ENCODE measurements at regions not wholly inside any gene's neighbourhood (a gene's known extent, or its start where the extent isn't known, plus 50 kb on each side); places are given as distances from the start of the nearest gene placed in this dataset.

- H3K9me3 ChIP-seq: no peaks in the 10 kb centered on the region
- DNase-seq (no peak), ATAC-seq (no peak)
- H3K4me3 ChIP-seq: no peak overlapping the region
- no peaks in the 10 kb centered on the region for H3K27me3 ChIP-seq
- no peak overlapping the region for H3K27ac ChIP-seq
- no peak for TF ChIP-seq CTCF (IDR thresholded peaks at IDR 0.05)
- no peaks in the 10 kb centered on the region for H3K36me3 ChIP-seq
- H3K4me1 ChIP-seq: no peaks in the 10 kb centered on the region
- intact Hi-C loops (cut with DNase I): no loop called here
Observed at GRCh38 chr19:23512151-23512925, 117.1 kb upstream of the ZNF91 start.

- Histone ChIP-seq H3K27me3 (no peaks in the 10 kb centered on the region), H3K4me3 (no peak overlapping the region), H3K9me3 (no peaks in the 10 kb centered on the region), H3K36me3 (no peaks in the 10 kb centered on the region), H3K4me1 (no peaks in the 10 kb centered on the region), H3K27ac (no peak overlapping the region)
- TF ChIP-seq CTCF (IDR thresholded peaks at IDR 0.05): no peak
- ATAC-seq: no peak
- DNase-seq: no peak
- intact Hi-C loops (cut with DNase I): no loop called here
Observed at GRCh38 chr19:23509686-23510450, 114.6 kb upstream of the ZNF91 start.

- Histone ChIP-seq H3K27ac (no peak overlapping the region), H3K4me1 (no peaks in the 10 kb centered on the region), H3K9me3 (no peaks in the 10 kb centered on the region), H3K36me3 (no peaks in the 10 kb centered on the region), H3K27me3 (no peaks in the 10 kb centered on the region), H3K4me3 (no peak overlapping the region)
- intact Hi-C loops (cut with DNase I): no loop called here
- no peak for ATAC-seq
- DNase-seq: no peak
- TF ChIP-seq CTCF (IDR thresholded peaks at IDR 0.05): no peak
Observed at GRCh38 chr19:23507446-23507845, 112.2 kb upstream of the ZNF91 start.

GRCh38 chr19:23505738-23506137, 110.5 kb upstream of the ZNF91 start:
- Histone ChIP-seq H3K27me3 (no peaks in the 10 kb centered on the region), H3K9me3 (no peaks in the 10 kb centered on the region), H3K4me1 (no peaks in the 10 kb centered on the region), H3K4me3 (no peak overlapping the region), H3K27ac (no peak overlapping the region), H3K36me3 (no peaks in the 10 kb centered on the region)
- no peak for DNase-seq
- intact Hi-C loops (cut with DNase I): no loop called here
- ATAC-seq: no peak
- no peak for TF ChIP-seq CTCF (IDR thresholded peaks at IDR 0.05)

GRCh38 chr19:23482829-23483228, 87.6 kb upstream of the ZNF91 start:
- intact Hi-C loops (cut with DNase I): no loop called here
- TF ChIP-seq CTCF (IDR thresholded peaks at IDR 0.05): no peak
- Histone ChIP-seq H3K9me3 (peaks cover 3% of the 10 kb centered on the region), H3K27ac (no peak overlapping the region), H3K4me3 (no peak overlapping the region), H3K27me3 (no peaks in the 10 kb centered on the region), H3K36me3 (no peaks in the 10 kb centered on the region), H3K4me1 (no peaks in the 10 kb centered on the region)
- DNase-seq (no peak), ATAC-seq (no peak)

All from upper lobe of right lung (tissue), 1 donor.